ENCODE measurements at regions not wholly inside any gene's neighbourhood (a gene's known extent, or its start where the extent isn't known, plus 50 kb on each side); places are given as distances from the start of the nearest gene placed in this dataset.

- H3K27ac ChIP-seq (ENCODE audit: low read depth, low read length): no peak overlapping the region
- H3K27me3 ChIP-seq (replicated peaks in 1 of 4; ENCODE audit: control insufficient read depth in 3 of 4, extremely low read depth in 1 of 4, insufficient read depth in 3 of 4, low read length in 3 of 4): peaks cover 0 to 2% (median 0%) of the 10 kb centered on the region in 4 experiments; a peak in 1 of 7 replicates
- no peak overlapping the region for H2AFZ ChIP-seq (ENCODE audit: low read length)
- no peaks in the 10 kb centered on the region for H3K79me2 ChIP-seq (ENCODE audit: control insufficient read depth in 1 of 2, insufficient read depth in 2 of 2, low read length in 2 of 2)
- no peak overlapping the region for H2AK5ac ChIP-seq (ENCODE audit: low read depth, low read length)
- no peak overlapping the region for H3K4me3 ChIP-seq (ENCODE audit: extremely low read depth in 1 of 4, insufficient read depth in 2 of 4, low read depth in 3 of 4, low read length in 4 of 4)
- H2BK20ac ChIP-seq (ENCODE audit: low read length): no peak overlapping the region
- H3K36me3 ChIP-seq (ENCODE audit: control insufficient read depth in 2 of 4, insufficient read depth in 4 of 4, low read length in 3 of 4): no peaks in the 10 kb centered on the region
- H3K79me1 ChIP-seq (ENCODE audit: low read depth, low read length): no peaks in the 10 kb centered on the region
- no peaks in the 10 kb centered on the region for H3K23me2 ChIP-seq (ENCODE audit: low read depth, low read length)
- no peaks in the 10 kb centered on the region for H3K9me3 ChIP-seq (ENCODE audit: insufficient read depth in 2 of 2, low read depth in 1 of 2, low read length in 1 of 2)
- H3K14ac ChIP-seq (ENCODE audit: insufficient read length): no peak overlapping the region
- WGBS, 2 experiments (ENCODE audit: extremely low coverage in 1 of 2, insufficient coverage in 1 of 2, insufficient read length in 1 of 2, insufficient replicate concordance in 2 of 2, low coverage in 1 of 2, low lambda C conversion rate in 2 of 2, missing lambda C conversion rate in 1 of 2): 89% methylated on average over 1 of the region's 1 CpG; no CpG with 5 or more reads in 1 of the 2 experiments
- no peak overlapping the region for H3K4me2 ChIP-seq (ENCODE audit: insufficient read depth in 1 of 2, low read depth in 2 of 2, low read length in 2 of 2)
- CTCF ChIA-PET (ENCODE audit: partially characterized antibody): no interaction called here
- no peak overlapping the region for H2BK120ac ChIP-seq (replicated peaks; ENCODE audit: low read depth, low read length)
- no peak overlapping the region for H3K23ac ChIP-seq (ENCODE audit: insufficient read length)
- no peak overlapping the region for H3K9ac ChIP-seq (replicated peaks in 1 of 4; ENCODE audit: extremely low read depth in 1 of 4, low read depth in 3 of 4, low read length in 3 of 4)
- no peaks in the 10 kb centered on the region for H3K4me1 ChIP-seq (replicated peaks in 1 of 4; ENCODE audit: control insufficient read depth in 3 of 4, insufficient read depth in 4 of 4, low read length in 3 of 4)
- no peak overlapping the region for H3K4ac ChIP-seq (replicated peaks; ENCODE audit: insufficient read length, low read depth, low read length)
- H3K56ac ChIP-seq (replicated peaks; ENCODE audit: insufficient read length, low read depth, low read length): no peak overlapping the region
- no peak overlapping the region for H2BK12ac ChIP-seq (ENCODE audit: low read depth, low read length)
- no peak for TF ChIP-seq RBBP5 (IDR thresholded peaks at IDR 0.05; ENCODE audit: borderline replicate concordance, low read depth, low read length)
- no peak for TF ChIP-seq RFX5 (IDR thresholded peaks at IDR 0.05; ENCODE audit: borderline replicate concordance, low read depth, low read length)
- no peak for TF ChIP-seq CBX5 (IDR thresholded peaks at IDR 0.05; ENCODE audit: low read depth, low read length)
- no peak for TF ChIP-seq CREB1 (IDR thresholded peaks at IDR 0.05)
- H2BK15ac ChIP-seq (ENCODE audit: low read length): no peak overlapping the region
- H4K91ac ChIP-seq (replicated peaks; ENCODE audit: insufficient read length, low read length): no peak overlapping the region
- no peak overlapping the region for H4K8ac ChIP-seq (ENCODE audit: extremely low read depth, insufficient read depth, low read length)
- H4K20me1 ChIP-seq (replicated peaks in 1 of 2; ENCODE audit: control insufficient read depth in 1 of 2, insufficient read depth in 2 of 2, low read length in 2 of 2): no peaks in the 10 kb centered on the region
- H4K5ac ChIP-seq (ENCODE audit: insufficient read length, low read depth, low read length): no peak overlapping the region
- no peak for FAIRE-seq
- no peak overlapping the region for H2BK5ac ChIP-seq (ENCODE audit: low read depth, low read length)
- H3K18ac ChIP-seq (ENCODE audit: extremely low read depth, low read length): no peak overlapping the region
- no peak for DNase-seq (ENCODE audit: low read depth in 1 of 2, low spot score in 2 of 2)
- POLR2A ChIA-PET (ENCODE audit: partially characterized antibody): no interaction called here
Observed at GRCh38 chr16:74168445-74168844, 128.2 kb upstream of the PSMD7 start.

Measured in H1 (cell line).